NB4 (cell line): ENCODE measurements at regions not wholly inside any gene's neighbourhood (a gene's known extent, or its start where the extent isn't known, plus 50 kb on each side); places are given as distances from the start of the nearest gene placed in this dataset.

ENCODE experiments used
- DNase-seq: peaks from one replicate; pipeline ENCODE4 v3.0.0; 2010; ENCODE audit warnings: low read depth
- H3K4me3 ChIP-seq: one replicate; pipeline ENCODE4 v1.5.1; 2011; ENCODE audit warnings: mild to moderate bottlenecking, low read depth, low read length, moderate library complexity
- CTCF ChIP-seq: IDR thresholded peaks from one replicate; pipeline ENCODE4 v1.5.1; 2012; ENCODE audit warnings: low read depth, low read length
- MAX ChIP-seq: IDR thresholded peaks from 2 replicates; pipeline ENCODE4 v1.6.1; 2011; ENCODE audit warnings: low read depth, low read length
- MYC ChIP-seq: IDR thresholded peaks from 2 replicates; pipeline ENCODE4 v1.6.1; 2011; ENCODE audit warnings: low read depth, low read length
- POLR2A ChIP-seq: IDR thresholded peaks from 2 replicates; pipeline ENCODE4 v1.6.1; 2011; ENCODE audit warnings: mild to moderate bottlenecking; ENCODE audit not compliant: insufficient read length; ENCODE audit errors: extremely low read depth

- no peak overlapping the region for H3K4me3 ChIP-seq
- no peak for DNase-seq
- TF ChIP-seq CTCF, result no peak
- TF ChIP-seq MYC, result no peak
Observed at GRCh38 chr14:76946753-76947077, 81.8 kb downstream of the IRF2BPL start.

DNA sequence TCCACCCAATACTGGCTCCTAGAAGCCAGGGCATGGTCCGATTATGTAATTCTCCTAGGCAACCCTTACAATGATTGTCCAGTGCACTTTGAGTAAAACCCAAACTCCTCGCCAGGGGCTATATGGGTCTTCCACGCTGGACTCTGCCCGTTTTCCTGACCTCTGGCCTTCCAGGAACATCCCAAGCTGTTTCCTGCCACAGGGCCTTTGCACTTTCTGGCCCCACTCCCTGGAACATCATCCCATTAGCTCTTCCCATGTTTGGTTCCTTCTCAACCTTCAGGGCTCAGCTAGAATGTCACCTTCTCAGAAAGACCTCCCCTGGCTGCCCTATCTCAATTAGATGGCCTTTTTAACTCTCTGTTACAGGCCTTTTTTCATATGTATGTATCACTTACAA lies 85.4 kb downstream of the IRF2BPL start:
- H3K4me3 ChIP-seq, result no peak overlapping the region
- TF ChIP-seq CTCF, result no peak
- TF ChIP-seq MAX, result no peak
- no peak for TF ChIP-seq MYC
- TF ChIP-seq POLR2A, result no peak
- no peak for DNase-seq

- DNase-seq, result no peak
- TF ChIP-seq CTCF, result no peak
- no peak for TF ChIP-seq MYC
- TF ChIP-seq POLR2A, result no peak
- no peak for TF ChIP-seq MAX
- H3K4me3 ChIP-seq, result no peak overlapping the region
Observed at GRCh38 chr14:76941946-76942805, 86.3 kb downstream of the IRF2BPL start.

GRCh38 chr14:76941544-76941943 lies 87.0 kb downstream of the IRF2BPL start:
- H3K4me3 ChIP-seq, result no peak overlapping the region
- DNase-seq, result no peak
- TF ChIP-seq MYC, result no peak
- no peak for TF ChIP-seq CTCF
- no peak for TF ChIP-seq MAX
- no peak for TF ChIP-seq POLR2A

DNA sequence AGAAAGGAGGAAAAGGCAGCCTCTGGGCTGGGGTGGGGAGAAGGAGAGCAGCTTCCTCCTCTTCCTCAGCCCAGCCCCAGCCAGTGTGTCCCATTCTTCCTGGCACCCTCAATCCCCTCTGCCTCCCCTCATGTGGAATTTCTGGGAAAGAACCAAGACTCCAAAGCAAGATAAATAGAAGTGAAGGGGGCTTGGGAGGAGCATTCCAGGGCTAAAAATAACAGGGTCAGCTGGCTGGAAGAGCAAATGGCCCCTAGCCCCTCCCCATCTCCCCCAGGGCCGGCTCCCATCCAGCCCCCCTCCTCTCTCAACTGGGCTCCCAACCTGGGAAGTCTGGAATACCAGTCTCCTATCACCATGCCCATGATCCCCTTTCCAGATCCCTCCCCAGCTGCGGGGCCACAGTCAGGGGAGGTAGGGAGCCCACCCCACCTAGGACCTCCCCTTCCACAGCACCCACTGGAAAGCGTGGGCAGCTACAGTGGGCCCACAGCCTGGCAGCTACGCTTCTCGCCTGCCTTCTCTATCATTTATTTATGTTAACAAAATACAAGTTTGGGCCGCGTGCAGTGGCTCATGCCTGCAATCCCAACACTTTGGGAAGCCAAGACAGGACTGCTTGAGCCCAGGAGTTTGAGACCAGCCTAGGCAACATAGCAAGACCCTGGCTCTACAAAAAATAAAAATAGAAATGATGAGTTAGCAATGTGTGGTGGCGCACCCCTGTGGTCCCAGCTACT lies 88.3 kb downstream of the IRF2BPL start:
- no peak overlapping the region for H3K4me3 ChIP-seq
- no peak for DNase-seq
- TF ChIP-seq MYC (no peak), CTCF (no peak), MAX (no peak)
